PC-9 (cell line): ENCODE measurements at regions not wholly inside any gene's neighbourhood (a gene's known extent, or its start where the extent isn't known, plus 50 kb on each side); places are given as distances from the start of the nearest gene placed in this dataset.

Experiments used
- CTCF ChIP-seq: fragments of 200-600 bp; sonication (generic); conservative IDR thresholded peaks from 2 replicates; pipeline ENCODE4 v1.6.1; 2017; ENCODE audit warnings: mixed run types, antibody characterized with exemption, mild to moderate bottlenecking, moderate library complexity
- EZH2 ChIP-seq: fragments of 200-600 bp; sonication (generic); IDR thresholded peaks from 2 replicates; pipeline ENCODE4 v1.8.0; 2017; ENCODE audit warnings: antibody characterized with exemption, low read depth

- TF ChIP-seq CTCF, result no peak
- TF ChIP-seq EZH2, result no peak
Observed at GRCh38 chr3:96430079-96430478, 384.3 kb upstream of the EPHA6 start.
